Activated CD4-positive, alpha-beta T cell treated with anti-CD3 and anti-CD28 coated beads for 4 hours (primary cell): ENCODE measurements at regions not wholly inside any gene's neighbourhood (a gene's known extent, or its start where the extent isn't known, plus 50 kb on each side); places are given as distances from the start of the nearest gene placed in this dataset.

Experiments used
- DNase-seq, 2 donors: peaks; one replicate each; pipeline ENCODE4 v3.0.0-alpha.2; 2020

DNA sequence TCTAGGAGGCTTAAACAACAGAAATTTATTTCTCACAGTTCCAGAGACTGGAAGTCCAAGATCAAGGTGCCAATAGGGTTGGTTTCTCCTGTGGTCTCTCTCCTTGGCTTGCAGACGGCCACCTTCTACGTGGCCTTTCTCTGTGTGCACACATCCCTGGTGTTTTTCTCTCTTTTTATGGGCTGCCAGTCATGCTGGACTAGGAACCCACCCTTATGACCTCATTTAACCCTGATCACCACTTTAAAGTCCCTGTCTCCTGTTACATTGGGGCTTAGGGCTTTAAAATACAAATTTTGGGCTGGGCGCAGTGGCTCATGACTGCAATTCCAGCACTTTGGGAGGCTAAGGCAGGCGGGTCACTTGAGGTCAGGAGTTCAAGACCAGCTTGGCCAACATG, 157.1 kb downstream of the TLE1 start:
- DNase-seq: no peak

DNA sequence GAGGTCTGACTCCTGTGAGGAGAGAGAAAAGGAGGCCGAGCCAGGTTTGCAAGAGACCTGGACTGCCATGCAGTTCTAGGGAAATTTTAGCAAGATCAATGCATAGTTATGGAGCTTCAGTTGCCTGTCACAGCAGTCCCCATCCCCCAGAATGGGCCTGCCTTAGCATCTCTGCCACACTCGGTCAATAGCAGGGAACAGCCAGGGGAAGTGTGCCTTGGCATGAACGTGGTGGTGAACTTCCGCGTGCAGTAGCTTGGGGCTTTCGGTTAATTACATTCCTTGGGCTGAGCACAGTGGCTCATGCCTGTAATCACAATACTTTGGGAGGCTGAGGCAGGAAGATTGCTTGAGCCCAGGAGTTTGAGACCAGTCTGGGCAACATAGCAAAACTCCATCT, 157.8 kb downstream of the TLE1 start:
- DNase-seq: no peak

DNA sequence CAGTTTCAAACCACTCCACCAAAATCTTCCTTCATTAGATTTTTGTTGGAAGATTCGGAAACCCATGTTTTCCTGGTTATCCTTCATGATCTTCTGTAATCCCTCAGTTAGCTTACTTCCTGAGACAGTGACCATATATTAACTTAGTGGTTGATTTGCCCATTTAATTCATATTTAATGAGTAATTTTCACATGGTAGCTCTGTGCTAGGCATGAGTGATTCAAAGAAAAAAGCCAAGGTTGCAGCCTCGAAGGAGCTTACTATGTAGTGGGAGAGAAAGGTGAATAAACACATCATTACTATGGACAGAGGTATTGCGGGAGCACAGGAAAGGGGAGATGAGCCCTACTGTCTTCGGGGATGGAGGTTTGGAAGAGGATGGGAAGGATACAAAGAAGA, 158.5 kb downstream of the TLE1 start:
- DNase-seq: no peak

DNA sequence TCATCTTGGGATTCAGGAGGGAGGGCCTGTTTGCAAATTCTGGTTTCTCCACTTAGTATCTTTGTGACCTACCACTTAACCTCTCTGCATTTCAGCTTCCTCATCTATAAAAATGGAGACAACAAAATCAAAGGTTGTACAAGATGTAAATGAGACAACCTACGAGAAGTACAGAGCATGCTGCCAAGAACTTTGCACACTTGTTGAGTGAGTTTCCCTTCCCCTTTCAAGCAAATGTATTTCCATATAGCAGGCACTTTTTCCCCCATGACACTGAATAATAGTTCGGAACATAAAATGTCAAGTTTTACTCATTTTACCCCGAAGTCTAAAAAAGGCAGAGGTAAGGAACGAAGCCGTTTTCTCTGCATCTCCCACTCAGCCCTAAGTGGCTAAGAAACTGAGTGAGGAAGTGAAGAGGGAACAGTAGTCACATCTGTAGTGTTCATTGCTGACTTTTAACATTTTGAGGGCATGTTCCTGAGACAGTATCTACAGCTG, 159.0 kb downstream of the TLE1 start:
- DNase-seq: no peak

DNA sequence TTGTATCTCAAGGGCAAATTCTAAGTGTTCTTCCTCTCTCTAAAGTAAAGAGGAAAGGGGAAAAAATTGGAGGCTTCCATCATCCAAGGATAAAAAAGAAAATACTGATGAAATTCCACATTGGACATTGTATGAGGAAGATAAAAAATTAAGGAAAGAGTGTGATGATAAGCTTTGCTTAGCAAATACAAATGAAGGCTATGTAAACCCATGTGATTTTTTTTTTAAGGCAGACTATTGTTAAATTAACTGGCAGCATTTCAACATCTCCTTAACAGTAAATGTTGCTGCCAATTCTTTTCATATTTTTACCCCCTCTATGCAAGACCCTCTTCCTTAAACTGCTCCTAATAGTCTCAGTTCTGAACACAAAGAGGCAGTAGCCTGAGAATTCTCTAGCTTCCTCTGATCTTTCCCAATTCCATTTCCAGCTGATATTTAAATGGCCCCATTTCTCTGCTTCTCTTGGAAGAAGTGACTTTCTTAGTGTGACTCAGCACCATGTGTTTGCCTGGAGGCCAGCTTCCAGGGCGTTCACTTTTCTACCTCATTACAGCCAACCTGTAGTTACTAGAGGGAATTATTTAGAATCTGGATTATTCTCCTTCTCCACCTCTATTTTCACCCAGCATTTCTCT, 159.7 kb downstream of the TLE1 start:
- no peak for DNase-seq

DNA sequence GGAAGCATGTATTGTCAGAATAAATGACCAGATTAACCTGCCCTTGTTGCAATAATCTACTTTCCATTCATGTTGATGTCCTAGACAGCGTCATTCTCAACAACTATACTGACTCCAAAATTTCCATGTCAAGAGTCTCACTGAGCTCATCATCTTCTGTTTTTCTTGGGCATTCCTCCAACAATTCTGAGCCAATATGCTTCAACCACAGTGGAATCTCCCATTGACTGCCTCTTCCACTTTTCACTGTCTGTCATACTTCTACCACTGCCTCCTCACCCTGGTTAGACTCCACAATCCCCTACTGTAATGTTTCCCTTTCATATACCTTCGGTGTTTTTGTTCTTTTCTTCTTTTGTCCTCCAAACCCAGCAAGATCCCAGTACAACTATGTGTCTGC, 162.8 kb downstream of the TLE1 start:
- DNase-seq: no peak

DNA sequence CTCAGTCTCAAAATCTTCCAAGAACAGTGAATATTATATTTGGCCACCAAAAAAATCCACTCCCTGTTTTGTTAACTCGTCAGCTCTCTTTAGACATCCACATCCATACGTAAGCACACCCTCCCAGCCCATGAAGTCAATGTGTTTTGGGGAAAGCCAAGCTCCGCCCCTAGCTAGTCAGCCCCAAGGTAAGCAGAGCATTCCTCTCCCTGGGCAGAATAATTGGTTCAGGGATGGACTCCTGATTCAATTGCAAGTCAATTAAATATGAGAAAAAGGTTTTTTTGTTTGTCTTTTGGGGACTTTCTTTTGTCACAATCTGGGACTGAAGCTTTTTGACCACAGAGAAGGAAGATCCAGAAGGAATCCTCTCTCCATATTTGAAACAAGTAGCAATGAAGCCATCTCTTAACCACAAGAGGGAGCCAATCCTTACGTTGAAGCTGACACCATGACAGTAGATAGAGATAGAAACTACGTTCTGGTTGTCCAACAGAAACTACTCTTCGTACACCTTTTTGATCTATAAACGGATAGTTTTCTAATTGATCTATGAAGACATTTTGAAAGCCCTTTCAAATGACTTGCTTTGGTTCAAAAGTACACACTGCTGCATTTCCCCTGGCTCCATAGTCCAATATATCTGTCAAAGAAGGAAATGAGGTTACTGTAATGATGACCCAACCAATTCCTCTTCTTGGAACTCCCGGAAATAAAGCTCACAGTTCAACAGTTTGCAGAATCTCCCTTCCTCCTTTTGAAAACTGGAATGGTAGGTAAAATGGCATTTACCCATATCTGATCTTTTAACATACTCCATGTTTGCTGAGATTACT, 166.4 kb downstream of the TLE1 start:
- DNase-seq: no peak

DNA sequence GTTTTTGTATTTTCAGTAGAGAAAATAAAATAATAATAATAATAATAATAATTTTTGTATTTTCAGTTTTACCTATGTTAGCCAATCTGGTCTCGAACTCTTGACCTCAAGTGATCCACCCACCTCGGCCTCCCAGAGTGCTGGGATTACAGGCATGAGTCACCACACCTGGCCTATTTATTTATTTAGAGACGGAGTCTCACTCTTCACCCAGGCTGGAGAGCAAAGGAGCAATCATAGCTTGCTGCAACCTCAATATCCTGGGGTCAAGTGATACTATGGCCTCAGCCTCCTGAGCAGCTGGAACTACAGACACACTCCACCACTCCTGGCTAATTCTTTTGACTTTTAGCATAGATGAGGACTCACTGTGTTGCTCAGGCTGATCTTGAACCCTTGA, 167.5 kb downstream of the TLE1 start:
- DNase-seq: no peak

DNA sequence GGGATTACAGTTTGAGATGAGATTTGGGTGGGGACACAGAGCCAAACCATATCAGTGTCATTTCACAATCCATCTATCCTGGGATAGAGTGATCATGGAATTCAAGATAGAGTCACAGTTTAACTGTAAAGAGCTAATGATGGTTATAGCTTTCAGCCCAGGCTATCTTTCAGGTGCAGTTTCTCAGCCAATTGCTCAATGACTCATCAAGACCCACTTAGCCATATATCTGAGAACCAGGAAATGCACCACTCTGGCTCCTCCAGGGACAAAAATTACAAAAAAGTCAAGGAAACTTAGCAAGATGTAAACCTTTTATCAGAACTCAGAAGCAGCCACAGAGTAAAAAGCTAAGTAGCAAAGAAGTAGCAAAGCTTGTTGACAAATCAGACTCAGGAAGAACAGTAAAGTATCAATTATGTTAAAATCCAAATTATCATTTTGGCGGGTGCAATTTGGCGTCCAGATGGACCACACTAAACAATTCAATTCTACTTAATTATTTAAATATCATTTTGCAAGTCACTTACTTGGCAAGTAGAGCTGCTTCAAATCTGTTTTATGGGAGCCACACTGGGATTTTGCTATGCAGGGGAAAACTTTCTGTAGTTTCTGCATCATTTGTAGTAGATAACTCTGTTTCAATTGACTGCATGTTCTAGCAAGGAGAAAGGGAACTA, 169.4 kb downstream of the TLE1 start:
- DNase-seq: no peak

DNA sequence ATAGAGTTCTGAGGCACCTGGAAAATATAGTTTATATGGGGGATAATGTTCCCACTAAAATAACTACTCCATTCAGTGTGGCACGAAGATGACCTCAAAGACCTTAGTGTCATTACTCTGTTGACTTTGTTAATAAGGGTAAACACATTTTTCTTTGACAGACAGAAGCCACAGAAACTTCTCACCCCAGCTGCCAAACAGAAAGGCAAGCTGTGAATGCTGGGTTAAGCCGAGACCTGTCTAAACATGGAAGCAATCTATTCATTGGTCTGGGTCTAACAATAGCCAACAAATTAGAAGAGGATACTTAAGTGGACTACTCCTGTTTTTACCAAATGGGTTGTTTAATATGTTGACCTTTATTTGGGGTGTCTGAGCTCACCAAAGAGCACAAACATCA, 171.4 kb downstream of the TLE1 start:
- no peak for DNase-seq

DNA sequence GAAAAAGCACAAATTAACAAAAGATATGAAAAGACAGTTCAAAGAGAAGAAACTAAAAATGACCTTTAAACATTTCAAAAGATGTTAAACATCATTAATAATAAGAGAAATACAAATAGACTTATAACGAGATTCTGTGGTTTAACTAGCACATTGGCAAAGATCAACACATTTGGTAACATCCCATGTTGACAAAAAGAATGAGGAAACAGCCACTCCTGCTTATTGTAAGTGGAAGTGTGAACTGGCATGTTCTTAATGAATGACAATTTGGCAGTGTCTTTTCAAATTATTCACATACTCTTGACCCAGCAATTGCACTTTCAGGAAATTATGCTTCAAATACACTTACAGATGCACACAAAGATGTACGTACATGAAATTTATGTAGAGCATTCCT, 176.3 kb downstream of the TLE1 start:
- DNase-seq: no peak

DNA sequence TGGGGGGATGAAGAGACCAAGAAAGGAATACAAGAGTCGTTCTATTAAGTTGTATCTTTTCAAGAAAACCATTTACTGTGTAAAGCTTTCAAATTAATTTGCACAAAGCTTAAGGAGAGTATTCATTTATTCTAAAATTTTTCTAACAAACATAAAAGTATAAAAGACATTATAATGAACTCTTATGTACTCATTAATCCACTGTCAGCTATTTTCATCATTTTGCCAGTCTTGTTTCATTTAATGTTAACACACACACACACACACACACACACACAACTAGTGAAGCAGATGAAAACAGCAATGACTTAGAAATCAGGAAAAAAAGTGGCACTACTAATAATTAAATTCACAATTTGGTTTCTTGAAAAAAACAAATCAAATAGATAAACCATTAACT, 176.7 kb downstream of the TLE1 start:
- no peak for DNase-seq

DNA sequence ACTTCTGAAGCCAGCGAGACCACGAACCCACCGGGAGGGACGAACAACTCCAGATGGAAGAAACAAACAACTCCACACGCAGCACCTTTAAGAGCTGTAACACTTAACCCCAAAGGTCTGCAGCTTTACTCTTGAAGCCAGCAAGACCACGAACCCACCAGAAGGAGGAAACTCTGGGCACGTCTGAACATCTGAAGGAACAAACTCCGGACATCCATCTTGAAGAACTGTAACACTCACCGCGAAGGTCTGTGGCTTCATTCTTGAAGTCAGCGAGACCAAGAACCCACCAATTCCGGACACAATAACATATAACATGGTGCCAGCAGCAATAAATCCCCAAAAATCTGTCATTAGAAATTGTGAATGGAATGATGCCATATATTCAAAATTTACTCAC, 180.9 kb downstream of the TLE1 start:
- no peak for DNase-seq

DNA sequence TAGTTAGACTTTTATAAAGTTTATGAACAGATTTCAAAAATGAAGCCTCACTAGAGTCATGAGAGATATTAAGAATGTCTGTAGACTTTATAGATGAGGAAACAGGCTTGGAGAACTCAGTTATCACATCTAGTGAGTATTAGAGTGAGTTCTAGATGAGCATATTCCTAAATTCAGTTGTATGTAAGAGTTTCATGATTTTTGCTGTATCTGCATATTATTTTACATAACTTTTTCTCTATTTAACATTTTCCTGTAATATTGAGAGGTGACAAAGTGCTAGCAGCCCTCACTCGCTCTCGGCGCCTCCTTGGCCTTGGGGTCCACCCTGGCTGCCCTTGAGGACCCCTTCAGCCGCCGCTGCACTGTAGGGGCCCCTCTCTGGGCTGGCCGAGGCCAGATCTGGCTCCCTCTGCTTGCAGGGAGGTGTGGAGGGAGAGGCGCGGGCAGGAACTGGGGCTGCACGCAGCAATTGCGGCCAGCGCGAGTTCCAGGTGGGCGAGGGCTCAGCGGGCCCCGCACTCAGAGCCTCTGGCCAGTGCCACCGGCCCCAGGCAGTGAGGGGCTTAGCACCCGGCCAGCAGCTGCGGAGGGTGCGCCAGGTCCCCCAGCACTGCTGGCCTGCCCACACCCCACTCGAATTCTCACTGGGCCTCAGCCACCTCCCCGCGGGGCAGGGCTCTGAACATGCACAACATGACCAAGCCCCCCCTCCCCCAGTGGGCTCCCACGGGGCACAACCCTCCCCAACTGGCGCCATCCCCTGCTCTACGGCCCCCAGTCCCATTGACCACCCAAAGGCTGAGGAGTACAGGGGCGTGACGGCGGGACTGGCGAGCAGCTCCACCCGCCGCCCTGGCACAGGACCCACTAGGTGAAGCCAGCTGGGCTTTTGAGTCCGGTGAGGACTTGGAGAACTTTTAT, 182.1 kb downstream of the TLE1 start:
- no peak for DNase-seq

DNA sequence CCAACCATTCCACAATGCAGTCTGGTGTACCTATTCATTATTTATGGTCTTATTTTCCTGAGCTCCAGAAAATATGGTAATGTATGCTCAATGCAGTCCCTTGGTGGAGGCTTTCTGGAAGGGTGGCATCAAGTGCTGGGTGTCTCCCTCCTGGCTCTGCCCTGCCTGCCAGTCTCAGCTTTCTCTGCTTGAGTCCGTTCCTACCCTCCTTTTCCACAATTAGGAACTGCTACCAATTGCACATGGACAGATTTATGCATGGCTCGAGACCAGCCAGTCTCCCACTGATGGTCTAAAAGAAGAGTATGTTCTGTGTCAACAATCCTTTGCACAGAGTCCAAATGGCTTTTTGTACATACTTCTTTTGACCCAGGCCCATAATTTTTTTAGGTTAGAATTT, 189.8 kb downstream of the TLE1 start:
- no peak for DNase-seq

DNA sequence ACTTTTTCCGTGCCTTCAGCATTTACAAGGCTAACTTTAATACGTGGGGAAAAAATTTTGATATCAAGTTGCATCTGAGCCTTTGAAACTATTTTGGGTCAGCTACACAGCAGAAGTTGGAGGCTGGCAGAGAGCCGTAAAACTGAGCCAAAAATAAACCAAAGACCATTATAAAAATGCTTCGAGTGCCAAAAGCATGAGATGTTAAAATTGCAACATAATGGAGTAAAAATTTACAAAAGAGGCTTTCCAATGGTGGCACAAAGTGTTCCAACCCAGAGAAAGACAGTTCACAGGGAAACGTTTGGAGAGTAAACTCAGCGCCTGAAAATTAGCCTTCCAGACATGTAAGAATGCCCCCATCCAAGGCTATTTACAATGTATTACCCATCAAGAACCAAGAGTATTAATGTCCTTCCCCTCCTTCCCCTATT, 190.3 kb downstream of the TLE1 start:
- DNase-seq: no peak

DNA sequence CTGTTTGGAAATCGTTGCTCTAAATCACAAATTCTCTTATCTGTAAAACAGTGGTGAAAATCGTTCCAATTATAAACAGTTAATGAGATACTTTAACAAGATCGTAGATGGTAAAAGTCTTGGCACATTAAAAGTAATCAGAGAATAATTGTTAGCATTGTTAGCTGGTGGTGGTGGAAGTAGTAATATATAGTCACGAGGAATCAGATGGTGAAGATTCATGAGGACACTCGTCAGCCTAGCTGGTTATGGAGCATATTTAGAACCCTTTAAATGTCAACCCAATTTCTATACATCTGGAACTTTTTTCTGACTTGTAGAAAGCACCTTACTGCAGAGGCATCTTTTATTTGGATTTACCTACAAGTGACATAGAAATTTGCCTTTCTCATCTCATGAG, 190.8 kb downstream of the TLE1 start:
- no peak for DNase-seq

DNA sequence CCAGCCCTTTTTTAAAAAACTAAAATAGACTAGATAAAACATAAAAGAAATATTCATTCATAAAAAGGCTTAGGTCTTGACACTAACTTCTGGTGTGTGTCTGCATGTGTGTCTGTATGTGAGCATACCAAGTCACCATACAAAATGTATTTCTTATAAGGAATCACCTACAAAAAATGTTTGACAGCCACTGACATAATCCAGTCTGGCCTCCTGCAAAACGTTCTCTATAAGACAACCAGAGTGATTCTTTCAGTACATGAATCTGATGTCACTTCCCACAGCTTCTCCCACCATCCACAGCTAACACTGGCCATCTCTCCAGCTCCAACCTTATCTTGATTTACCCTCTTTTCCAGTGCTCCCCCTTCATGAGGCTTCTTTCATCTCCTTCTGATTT, 192.3 kb downstream of the TLE1 start:
- no peak for DNase-seq

DNA sequence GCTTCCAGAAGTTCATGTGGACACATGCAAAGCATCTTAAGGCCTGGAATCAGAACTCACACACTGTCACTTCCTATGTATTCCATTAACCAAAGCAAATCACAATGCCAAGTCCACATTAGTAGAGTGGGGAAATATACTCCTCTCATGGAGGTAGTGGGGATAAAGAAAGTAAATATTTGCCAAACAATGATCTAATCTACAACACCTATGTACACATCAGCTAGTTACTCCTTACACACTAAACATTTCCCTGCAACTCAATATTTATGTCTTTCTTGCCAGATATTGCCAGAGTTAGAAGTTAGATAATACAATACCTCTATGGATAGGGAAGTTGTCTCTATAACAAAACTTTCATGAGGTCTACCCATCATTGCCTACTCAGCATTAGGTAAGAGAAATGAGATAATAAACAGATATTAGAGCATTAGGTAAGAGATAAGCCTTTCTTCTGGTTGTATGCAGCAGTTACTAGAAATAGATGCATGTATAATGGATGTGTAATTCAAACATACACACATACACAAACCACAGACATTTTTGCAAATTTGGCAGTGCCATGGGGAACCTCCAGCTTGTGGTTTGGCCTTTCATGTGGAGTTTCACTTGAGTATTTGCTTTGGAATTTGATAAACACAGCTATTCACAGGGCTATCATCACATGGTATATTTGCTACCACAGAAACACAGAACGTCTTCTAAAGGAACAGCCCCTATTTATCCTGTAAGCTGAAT, 196.5 kb downstream of the TLE1 start:
- DNase-seq: no peak

DNA sequence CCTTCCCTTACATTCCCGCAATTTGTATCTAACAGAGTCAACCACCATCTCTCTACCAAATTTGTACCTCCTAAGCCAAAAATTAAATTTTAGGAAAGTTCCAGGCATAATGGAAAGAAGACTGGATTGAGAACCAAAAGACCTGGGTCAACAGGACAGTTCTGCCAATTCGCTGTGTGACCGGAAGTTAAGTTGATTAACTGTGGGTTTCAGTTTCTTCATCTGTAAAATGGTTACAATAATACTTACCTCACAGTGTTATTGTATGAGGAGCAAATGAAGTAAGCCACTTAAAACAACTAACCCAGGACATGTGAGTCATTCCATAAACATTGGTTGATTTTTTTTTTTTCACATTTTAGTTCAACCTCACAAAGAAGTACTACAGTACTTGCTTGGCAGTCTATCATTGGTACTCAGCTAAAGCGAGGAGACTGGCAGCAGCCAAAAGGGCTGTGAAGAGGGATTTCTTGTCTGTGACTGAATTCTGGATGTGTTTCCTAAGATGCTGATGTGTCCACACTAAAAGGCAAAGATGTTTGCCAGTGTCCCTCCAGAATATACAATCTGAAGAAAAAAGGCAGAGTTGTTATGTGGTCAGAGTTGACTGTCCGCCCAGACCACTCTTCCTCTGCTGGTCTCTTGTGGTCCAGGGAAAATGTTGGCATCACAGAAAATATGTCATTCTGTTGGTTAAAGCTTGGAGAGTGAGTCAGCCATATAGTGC, 198.6 kb downstream of the TLE1 start:
- no peak for DNase-seq

DNA sequence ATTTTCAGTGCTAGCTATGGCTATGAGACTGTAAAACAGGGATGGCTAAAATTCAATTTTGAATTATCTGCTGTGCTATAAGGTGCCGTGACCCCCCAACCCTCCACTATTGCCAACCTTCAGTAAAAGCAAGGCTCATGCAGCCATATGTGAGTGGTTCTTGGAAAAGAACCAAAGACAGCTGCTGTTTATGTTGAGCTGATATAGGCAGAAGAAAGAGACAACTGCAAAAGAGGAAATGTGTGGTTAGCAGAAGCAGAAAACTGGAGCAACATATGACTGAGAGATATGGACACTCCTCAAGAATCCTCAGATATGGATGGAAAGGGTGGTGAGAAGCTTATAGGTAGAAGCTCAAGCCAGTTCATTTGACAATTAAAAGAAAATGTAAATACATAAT, 200.3 kb downstream of the TLE1 start:
- DNase-seq: no peak
